CD14-positive monocyte (primary cell): ENCODE measurements at regions not wholly inside any gene's neighbourhood (a gene's known extent, or its start where the extent isn't known, plus 50 kb on each side); places are given as distances from the start of the nearest gene placed in this dataset.

Experiments
- DNase-seq, 3 donors: peaks; one replicate each; pipeline ENCODE4 v3.0.0-alpha.2; 2011 to 2022
- H2AFZ ChIP-seq: 2 replicates; pipeline ENCODE4 v1.6.0; 2012; ENCODE audit warnings: mild to moderate bottlenecking, low read depth, low read length, inconsistent platforms; ENCODE audit not compliant: insufficient read depth, poor library complexity, severe bottlenecking
- H3K27ac ChIP-seq, 2 donors: 1 replicate in 1 of 2; 2 replicates in 1 of 2; pipeline ENCODE4 v1.5.1; 2012 to 2013; ENCODE audit warnings: low read length in 2 of 2, control low read depth in 1 of 2, inconsistent platforms in 1 of 2, low read depth in 1 of 2, mild to moderate bottlenecking in 1 of 2
- H3K27me3 ChIP-seq, 2 donors: one replicate each; pipeline versions ENCODE4 v1.6.0 to v1.6.1; 2011 to 2013; ENCODE audit warnings: low read length in 2 of 2; ENCODE audit not compliant: control insufficient read depth in 2 of 2, insufficient read depth in 2 of 2
- H3K36me3 ChIP-seq, 2 donors: replicated peaks in 1 of 2; 1 replicate in 1 of 2; 2 replicates in 1 of 2; pipeline versions ENCODE4 v1.5.1 to v1.6.1; 2012 to 2013; ENCODE audit warnings: low read length in 2 of 2, control low read depth in 1 of 2, inconsistent platforms in 1 of 2, mild to moderate bottlenecking in 1 of 2; ENCODE audit not compliant: insufficient read depth in 2 of 2, control insufficient read depth in 1 of 2
- H3K4me1 ChIP-seq, 2 donors: 1 replicate in 1 of 2; 2 replicates in 1 of 2; pipeline versions ENCODE4 v1.5.1 to v1.6.1; 2012 to 2013; ENCODE audit warnings: low read length in 2 of 2, control low read depth in 1 of 2, inconsistent platforms in 1 of 2, mild to moderate bottlenecking in 1 of 2, moderate library complexity in 1 of 2; ENCODE audit not compliant: insufficient read depth in 2 of 2, control insufficient read depth in 1 of 2
- H3K4me2 ChIP-seq: replicated peaks from 2 replicates; pipeline ENCODE3; 2012; ENCODE audit warnings: low read length, moderate library complexity, mild to moderate bottlenecking; ENCODE audit not compliant: poor library complexity, severe bottlenecking; ENCODE audit errors: extremely low read depth
- H3K4me3 ChIP-seq, 3 experiments: fragments of 200-600 bp in 1 of 3; sonication (generic) in 1 of 3; replicated peaks in 1 of 3; 1 replicate in 2 of 3; 2 replicates in 1 of 3; pipeline ENCODE4 v1.5.1; 2011 to 2013; ENCODE audit warnings: low read length in 3 of 3, mild to moderate bottlenecking in 3 of 3, control low read depth in 2 of 3, low read depth in 2 of 3, inconsistent platforms in 1 of 3, moderate library complexity in 1 of 3
- H3K79me2 ChIP-seq: 2 replicates; pipeline ENCODE4 v1.6.0; 2012; ENCODE audit warnings: mild to moderate bottlenecking, control low read depth, inconsistent platforms, low read length, moderate library complexity; ENCODE audit not compliant: insufficient read depth
- H3K9ac ChIP-seq: 2 replicates; pipeline ENCODE4 v1.6.0; 2017; ENCODE audit warnings: low read length, mild to moderate bottlenecking; ENCODE audit not compliant: insufficient read depth, poor library complexity, severe bottlenecking
- H3K9me3 ChIP-seq, 2 donors: replicated peaks in 1 of 2; 1 replicate in 1 of 2; 2 replicates in 1 of 2; pipeline versions ENCODE4 v1.5.1 to v1.6.1; 2012 to 2013; ENCODE audit warnings: low read length in 2 of 2, control low read depth in 1 of 2; ENCODE audit not compliant: control insufficient read depth in 1 of 2, insufficient read depth in 1 of 2
- H4K20me1 ChIP-seq: 2 replicates; pipeline ENCODE4 v1.6.0; 2012; ENCODE audit warnings: mild to moderate bottlenecking, low read length, control low read depth, moderate library complexity; ENCODE audit not compliant: insufficient read depth
- H3K27ac Mint-ChIP-seq, 7 donors: one replicate each; pipeline ENCODE4 v1.8.0; 2020; ENCODE audit warnings: mild to moderate bottlenecking in 7 of 7, mixed read lengths in 7 of 7, moderate library complexity in 6 of 7, inconsistent platforms in 2 of 7
- H3K27me3 Mint-ChIP-seq, 3 donors: one replicate each; pipeline ENCODE4 v1.8.0; 2021 to 2022; ENCODE audit warnings: low read depth in 3 of 3, mild to moderate bottlenecking in 3 of 3, mixed read lengths in 3 of 3, moderate library complexity in 3 of 3, inconsistent platforms in 1 of 3
- H3K36me3 Mint-ChIP-seq, 2 donors: one replicate each; pipeline ENCODE4 v1.8.0; 2020; ENCODE audit warnings: mixed read lengths in 2 of 2, inconsistent platforms in 1 of 2, mild to moderate bottlenecking in 1 of 2
- H3K4me1 Mint-ChIP-seq: one replicate; pipeline ENCODE4 v1.8.0; 2020; ENCODE audit warnings: mild to moderate bottlenecking, mixed read lengths
- H3K4me3 Mint-ChIP-seq, 2 donors: one replicate each; pipeline ENCODE4 v1.8.0; 2020; ENCODE audit warnings: mild to moderate bottlenecking in 2 of 2, mixed read lengths in 2 of 2, moderate library complexity in 1 of 2
- H3K9me3 Mint-ChIP-seq, 7 donors: one replicate each; pipeline ENCODE4 v1.8.0; 2020 to 2022; ENCODE audit warnings: mixed read lengths in 7 of 7, mild to moderate bottlenecking in 6 of 7, moderate library complexity in 6 of 7, inconsistent platforms in 2 of 7
- WGBS: methylation state at CpG from one replicate; pipeline ENCODE4 v1.1.5; 2013; ENCODE audit warnings: missing lambda C conversion rate; ENCODE audit not compliant: insufficient coverage; 5-methylcytosine and 5-hydroxymethylcytosine counted together
- intact Hi-C, 2 donors: fragments of 100-400 bp; cut with micrococcal nuclease; formaldehyde crosslinking; loops; one replicate each; pipeline versions ENCODE4 v1.15.0 to v1.15.1; 2023
- TF ChIP-seq, protein P1 (sequence below): fragments of 200-600 bp; IDR thresholded peaks from one replicate; pipeline ENCODE4 v1.8.0; 2022; ENCODE audit warnings: antibody characterized with exemption, mild to moderate bottlenecking

DNA sequence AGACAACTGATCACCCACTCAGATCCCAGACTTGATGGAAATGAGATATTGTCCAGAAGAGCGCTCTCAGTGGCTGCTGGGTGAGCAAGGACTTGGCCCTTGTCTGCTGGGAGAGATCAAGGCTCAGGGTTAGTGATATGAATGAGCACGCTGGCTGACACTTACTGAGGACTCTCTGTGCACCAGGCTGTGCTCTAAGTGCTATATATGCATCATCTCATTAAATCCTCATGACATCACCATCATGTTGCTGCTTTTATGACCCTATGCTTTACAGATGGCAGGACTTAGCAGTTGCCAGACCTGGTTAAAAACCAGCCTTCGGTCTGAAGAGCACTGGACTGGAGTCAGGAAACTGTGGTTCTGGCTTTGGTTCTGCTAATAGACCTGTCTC lies 260.9 kb downstream of the VRK1 start:
- no peak overlapping the region for H3K4me2 ChIP-seq
- H3K79me2 ChIP-seq, result no peaks in the 10 kb centered on the region
- no peak for DNase-seq
- TF ChIP-seq, protein P1, sequence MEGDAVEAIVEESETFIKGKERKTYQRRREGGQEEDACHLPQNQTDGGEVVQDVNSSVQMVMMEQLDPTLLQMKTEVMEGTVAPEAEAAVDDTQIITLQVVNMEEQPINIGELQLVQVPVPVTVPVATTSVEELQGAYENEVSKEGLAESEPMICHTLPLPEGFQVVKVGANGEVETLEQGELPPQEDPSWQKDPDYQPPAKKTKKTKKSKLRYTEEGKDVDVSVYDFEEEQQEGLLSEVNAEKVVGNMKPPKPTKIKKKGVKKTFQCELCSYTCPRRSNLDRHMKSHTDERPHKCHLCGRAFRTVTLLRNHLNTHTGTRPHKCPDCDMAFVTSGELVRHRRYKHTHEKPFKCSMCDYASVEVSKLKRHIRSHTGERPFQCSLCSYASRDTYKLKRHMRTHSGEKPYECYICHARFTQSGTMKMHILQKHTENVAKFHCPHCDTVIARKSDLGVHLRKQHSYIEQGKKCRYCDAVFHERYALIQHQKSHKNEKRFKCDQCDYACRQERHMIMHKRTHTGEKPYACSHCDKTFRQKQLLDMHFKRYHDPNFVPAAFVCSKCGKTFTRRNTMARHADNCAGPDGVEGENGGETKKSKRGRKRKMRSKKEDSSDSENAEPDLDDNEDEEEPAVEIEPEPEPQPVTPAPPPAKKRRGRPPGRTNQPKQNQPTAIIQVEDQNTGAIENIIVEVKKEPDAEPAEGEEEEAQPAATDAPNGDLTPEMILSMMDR, result no peak
- Mint-ChIP-seq H3K4me3 (no peak overlapping the region), H3K27ac (no peak overlapping the region), H3K4me1 (no peaks in the 10 kb centered on the region), H3K27me3 (peaks cover 8 to 14% (median 11%) of the 10 kb centered on the region in 3 donors), H3K36me3 (no peaks in the 10 kb centered on the region), H3K9me3 (peaks cover 0 to 6% (median 0%) of the 10 kb centered on the region in 7 donors)
- peaks cover 2 to 5% of the 10 kb centered on the region in 2 donors for H3K27me3 ChIP-seq
- H3K36me3 ChIP-seq, result no peaks in the 10 kb centered on the region
- no peak overlapping the region for H2AFZ ChIP-seq
- intact Hi-C loops, result no loop called here
- H3K27ac ChIP-seq, result no peak overlapping the region
- 85% methylated on average over 2 of the region's 3 CpGs for WGBS
- no peaks in the 10 kb centered on the region for H4K20me1 ChIP-seq
- H3K4me3 ChIP-seq, result no peak overlapping the region
- no peaks in the 10 kb centered on the region for H3K4me1 ChIP-seq
- no peaks in the 10 kb centered on the region for H3K9me3 ChIP-seq
- no peak overlapping the region for H3K9ac ChIP-seq

DNA sequence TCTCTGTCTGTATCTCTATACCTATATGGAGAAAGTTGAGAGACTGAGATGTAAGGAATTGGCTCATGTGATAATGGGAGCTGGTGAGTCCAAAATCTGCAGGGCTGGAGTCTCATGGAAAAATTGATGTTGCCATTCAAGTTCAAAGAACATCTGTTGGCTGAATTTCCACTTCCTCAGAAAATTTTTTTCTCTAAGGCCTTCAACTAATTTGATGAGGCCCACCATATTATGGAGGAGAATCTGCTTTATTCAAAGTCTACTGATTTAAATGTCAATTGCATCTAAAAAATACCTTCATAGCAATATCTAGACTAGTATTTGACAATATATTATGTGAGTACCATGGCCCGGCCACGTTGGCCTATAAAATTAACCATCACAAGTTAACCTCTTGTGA lies 261.4 kb downstream of the VRK1 start:
- 100% methylated on average over 1 of the region's 2 CpGs for WGBS
- H3K4me1 Mint-ChIP-seq, result no peaks in the 10 kb centered on the region
- no peak overlapping the region for H3K9ac ChIP-seq
- no peaks in the 10 kb centered on the region for H3K36me3 ChIP-seq
- no peak for DNase-seq
- no peaks in the 10 kb centered on the region for H3K36me3 Mint-ChIP-seq
- H3K27ac ChIP-seq, result no peak overlapping the region
- peaks cover 2 to 5% of the 10 kb centered on the region in 2 donors for H3K27me3 ChIP-seq
- H3K9me3 Mint-ChIP-seq, result peaks cover 0 to 6% (median 0%) of the 10 kb centered on the region in 7 donors
- no peaks in the 10 kb centered on the region for H4K20me1 ChIP-seq
- no peak overlapping the region for H3K4me3 ChIP-seq
- H3K4me2 ChIP-seq, result no peak overlapping the region
- no peaks in the 10 kb centered on the region for H3K4me1 ChIP-seq
- intact Hi-C loops, result no loop called here
- H3K79me2 ChIP-seq, result no peaks in the 10 kb centered on the region
- TF ChIP-seq, protein P1, result no peak
- H3K27ac Mint-ChIP-seq, result no peak overlapping the region
- H2AFZ ChIP-seq, result no peak overlapping the region
- H3K27me3 Mint-ChIP-seq, result peaks cover 7 to 13% (median 11%) of the 10 kb centered on the region in 3 donors
- no peak overlapping the region for H3K4me3 Mint-ChIP-seq
- no peaks in the 10 kb centered on the region for H3K9me3 ChIP-seq
